Mesenchymal stem cell (in vitro differentiated cells and primary cell): ENCODE measurements at regions not wholly inside any gene's neighbourhood (a gene's known extent, or its start where the extent isn't known, plus 50 kb on each side); places are given as distances from the start of the nearest gene placed in this dataset.

Experiments
- DNase-seq: peaks from one replicate; pipeline ENCODE4 v3.0.0-alpha.2; 2013
- H2AFZ ChIP-seq: one replicate; pipeline ENCODE4 v1.6.1; 2013; ENCODE audit warnings: low read depth, mild to moderate bottlenecking, control low read depth, inconsistent platforms, low read length, moderate library complexity
- H2AK5ac ChIP-seq: 2 replicates; pipeline ENCODE4 v1.6.1; 2013; ENCODE audit warnings: low read length, moderate library complexity, mild to moderate bottlenecking, inconsistent platforms; ENCODE audit not compliant: severe bottlenecking
- H2BK120ac ChIP-seq: one replicate; pipeline ENCODE4 v1.6.1; 2013; ENCODE audit warnings: low read depth, mild to moderate bottlenecking, inconsistent platforms, low read length, moderate library complexity
- H2BK12ac ChIP-seq, 2 experiments: one replicate each; pipeline ENCODE4 v1.6.1; 2013; ENCODE audit warnings: inconsistent platforms in 2 of 2, low read length in 2 of 2, mild to moderate bottlenecking in 2 of 2, moderate library complexity in 2 of 2, control low read depth in 1 of 2
- H2BK15ac ChIP-seq: one replicate; pipeline ENCODE4 v1.6.1; 2013; ENCODE audit warnings: mild to moderate bottlenecking, low read depth, inconsistent platforms; ENCODE audit not compliant: poor library complexity, severe bottlenecking
- H2BK5ac ChIP-seq: 2 replicates; pipeline ENCODE4 v1.6.1; 2013; ENCODE audit warnings: low read depth, mild to moderate bottlenecking, low read length, control low read depth, inconsistent platforms; ENCODE audit not compliant: poor library complexity, severe bottlenecking
- H3K14ac ChIP-seq, 2 experiments: one replicate each; pipeline ENCODE4 v1.6.1; 2013; ENCODE audit warnings: inconsistent platforms in 2 of 2, low read length in 2 of 2, control low read depth in 1 of 2, mild to moderate bottlenecking in 1 of 2, moderate library complexity in 1 of 2
- H3K18ac ChIP-seq, 2 experiments: one replicate each; pipeline ENCODE4 v1.6.1; 2013; ENCODE audit warnings: inconsistent platforms in 2 of 2, low read length in 2 of 2, control low read depth in 1 of 2, low read depth in 1 of 2, mild to moderate bottlenecking in 1 of 2
- H3K23ac ChIP-seq, 2 experiments: one replicate each; pipeline ENCODE4 v1.6.1; 2013; ENCODE audit warnings: inconsistent platforms in 2 of 2, low read length in 2 of 2, mild to moderate bottlenecking in 2 of 2, moderate library complexity in 2 of 2, control low read depth in 1 of 2
- H3K27ac ChIP-seq: 2 replicates; pipeline ENCODE4 v1.5.1; 2013; ENCODE audit warnings: mild to moderate bottlenecking, moderate library complexity, low read length, control low read depth, inconsistent platforms; ENCODE audit not compliant: poor library complexity, severe bottlenecking
- H3K27me3 ChIP-seq, 2 experiments: 2 replicates each; pipeline versions ENCODE4 v1.6.1 to v1.7.0; 2013; ENCODE audit warnings: low read length in 2 of 2, mild to moderate bottlenecking in 2 of 2, moderate library complexity in 2 of 2, control low read depth in 1 of 2, inconsistent platforms in 1 of 2; ENCODE audit not compliant: control insufficient read depth in 1 of 2, insufficient read depth in 1 of 2
- H3K36me3 ChIP-seq, 2 experiments: 2 replicates each; pipeline versions ENCODE4 v1.6.1 to v1.7.0; 2013; ENCODE audit warnings: low read length in 2 of 2, control low read depth in 1 of 2, inconsistent platforms in 1 of 2, low read depth in 1 of 2, mild to moderate bottlenecking in 1 of 2; ENCODE audit not compliant: insufficient read depth in 2 of 2, control insufficient read depth in 1 of 2
- H3K4ac ChIP-seq, 2 experiments: one replicate each; pipeline ENCODE4 v1.6.1; 2013; ENCODE audit warnings: inconsistent platforms in 2 of 2, low read length in 2 of 2, mild to moderate bottlenecking in 2 of 2, moderate library complexity in 2 of 2, control low read depth in 1 of 2, low read depth in 1 of 2
- H3K4me1 ChIP-seq: 2 replicates; pipeline ENCODE4 v1.6.1; 2013; ENCODE audit warnings: low read depth, low read length, control low read depth; ENCODE audit not compliant: control insufficient read depth, insufficient read depth
- H3K4me2 ChIP-seq: 2 replicates; pipeline ENCODE4 v1.6.1; 2013; ENCODE audit warnings: low read length, mild to moderate bottlenecking, inconsistent platforms; ENCODE audit not compliant: poor library complexity, severe bottlenecking
- H3K4me3 ChIP-seq, 2 experiments: 2 replicates each; pipeline versions ENCODE4 v1.5.1 to v1.7.0; 2013; ENCODE audit warnings: low read length in 2 of 2, mild to moderate bottlenecking in 2 of 2, control low read depth in 1 of 2, low read depth in 1 of 2; ENCODE audit not compliant: insufficient read depth in 1 of 2
- H3K79me1 ChIP-seq: replicated peaks from 2 replicates; pipeline ENCODE4 v1.6.1; 2013; ENCODE audit warnings: mild to moderate bottlenecking, control low read depth, low read length, inconsistent platforms; ENCODE audit not compliant: poor library complexity, severe bottlenecking
- H3K9ac ChIP-seq: 2 replicates; pipeline ENCODE4 v1.7.0; 2013; ENCODE audit warnings: mild to moderate bottlenecking, low read length, moderate library complexity
- H3K9me3 ChIP-seq: 2 replicates; pipeline ENCODE4 v1.7.0; 2013; ENCODE audit warnings: mild to moderate bottlenecking, low read length; ENCODE audit not compliant: control insufficient read depth
- H4K8ac ChIP-seq: one replicate; pipeline ENCODE4 v1.6.1; 2013; ENCODE audit warnings: inconsistent platforms, mild to moderate bottlenecking, low read length, moderate library complexity
- H4K91ac ChIP-seq: one replicate; pipeline ENCODE4 v1.6.1; 2013; ENCODE audit warnings: mild to moderate bottlenecking, low read length, inconsistent platforms
- WGBS: methylation state at CpG from one replicate; pipeline ENCODE4 v1.1.7; 2013; ENCODE audit warnings: mixed read lengths; 5-methylcytosine and 5-hydroxymethylcytosine counted together

DNA sequence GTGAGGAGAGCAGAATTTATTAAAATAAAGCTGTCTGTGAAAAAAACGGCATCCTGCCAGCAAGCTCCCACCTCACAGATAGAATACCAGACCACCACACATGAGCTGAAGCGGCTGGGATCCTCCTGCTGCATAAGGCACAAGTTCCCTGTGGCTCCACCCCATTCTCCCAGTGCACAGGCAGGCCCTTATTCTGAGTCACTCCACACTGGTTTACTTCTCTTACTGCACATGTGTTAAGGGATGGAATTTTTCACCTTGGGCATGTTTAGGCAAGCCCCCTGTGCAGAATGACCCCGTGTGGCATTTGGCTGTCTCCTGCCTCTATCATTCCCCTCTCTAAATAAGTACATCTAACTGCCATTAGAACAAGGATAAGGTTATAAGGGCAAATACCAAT is 115.0 kb upstream of the ELAVL2 start:
- no peak overlapping the region for H3K4me2 ChIP-seq

DNA sequence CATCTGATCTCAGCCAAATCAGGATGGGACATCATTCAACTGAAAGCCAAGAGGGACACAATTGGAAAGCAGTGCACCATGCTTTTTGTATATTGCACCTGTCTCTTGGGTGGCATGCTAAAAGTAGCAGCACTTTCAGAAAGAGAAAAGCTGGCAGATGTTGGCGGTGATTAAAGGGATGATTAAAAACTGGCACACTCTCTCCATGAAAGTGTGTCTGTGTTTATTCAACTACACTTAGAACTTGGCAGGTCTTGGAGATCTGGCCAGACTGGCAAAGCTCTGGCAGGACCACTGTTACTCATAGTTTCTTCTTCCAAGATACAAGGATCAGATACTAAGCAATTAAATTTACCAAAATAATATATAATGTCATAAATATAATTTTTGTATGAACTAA is 112.9 kb upstream of the ELAVL2 start:
- no peaks in the 10 kb centered on the region for H3K27me3 ChIP-seq
- no peak overlapping the region for H2BK120ac ChIP-seq
- no peak overlapping the region for H3K23ac ChIP-seq
- no peak for DNase-seq
- no peak overlapping the region for H3K4me3 ChIP-seq
- no peak overlapping the region for H2BK15ac ChIP-seq
- H3K4me2 ChIP-seq = no peak overlapping the region
- no peak overlapping the region for H3K4ac ChIP-seq
- H2AFZ ChIP-seq = no peak overlapping the region
- H3K9me3 ChIP-seq = peaks cover 46% of the 10 kb centered on the region
- no peak overlapping the region for H4K91ac ChIP-seq
- no peak overlapping the region for H2BK12ac ChIP-seq
- H4K8ac ChIP-seq = no peak overlapping the region
- H3K27ac ChIP-seq = no peak overlapping the region
- H3K36me3 ChIP-seq = no peaks in the 10 kb centered on the region
- no peak overlapping the region for H2AK5ac ChIP-seq
- H3K9ac ChIP-seq = no peak overlapping the region
- H3K79me1 ChIP-seq = no peaks in the 10 kb centered on the region
- H3K18ac ChIP-seq = no peak overlapping the region
- WGBS = 87% methylated on average over 1 of the region's 1 CpG
- no peak overlapping the region for H2BK5ac ChIP-seq
- H3K14ac ChIP-seq = no peak overlapping the region
- H3K4me1 ChIP-seq = no peaks in the 10 kb centered on the region

More for the DNA sequence above, 115.0 kb upstream of the ELAVL2 start:
- Histone ChIP-seq H3K14ac (no peak overlapping the region), H4K91ac (no peak overlapping the region), H4K8ac (no peak overlapping the region), H3K4me1 (no peaks in the 10 kb centered on the region), H2AK5ac (no peak overlapping the region), H3K4me3 (no peak overlapping the region), H2BK12ac (no peak overlapping the region), H3K27ac (no peak overlapping the region), H3K9me3 (peaks cover 65% of the 10 kb centered on the region), H3K18ac (no peak overlapping the region), H3K4ac (no peak overlapping the region), H2AFZ (no peak overlapping the region), H3K36me3 (no peaks in the 10 kb centered on the region), H3K9ac (no peak overlapping the region), H3K23ac (no peak overlapping the region), H2BK120ac (no peak overlapping the region), H2BK15ac (no peak overlapping the region), H3K27me3 (no peaks in the 10 kb centered on the region), H3K79me1 (no peaks in the 10 kb centered on the region), H2BK5ac (no peak overlapping the region)
- no peak for DNase-seq
- WGBS = 59% methylated on average over 3 of the region's 3 CpGs

- no CpG with 5 or more reads among the region's 1 CpG for WGBS
- Histone ChIP-seq H2AK5ac (no peak overlapping the region), H4K91ac (no peak overlapping the region)
Measured at GRCh38 chr9:23934291-23934906, 108.4 kb upstream of the ELAVL2 start.

DNA sequence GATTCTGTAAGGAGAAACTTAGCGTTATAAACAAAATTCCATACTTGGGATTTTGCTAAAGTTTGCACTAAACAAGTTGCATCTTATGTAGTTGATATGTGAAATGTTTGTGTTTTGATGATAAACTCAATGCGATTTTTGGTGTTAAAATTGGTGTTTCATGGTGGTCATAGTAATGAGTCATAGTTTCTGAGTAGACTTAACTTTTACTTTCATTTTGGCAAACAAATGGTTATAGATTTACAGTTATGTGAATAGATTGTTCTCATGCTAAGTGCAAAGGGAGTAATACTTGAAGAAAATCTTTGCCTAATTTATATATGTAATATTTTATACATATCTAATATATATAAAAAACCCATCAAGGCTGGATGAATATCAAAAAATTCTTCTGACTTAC is 107.3 kb upstream of the ELAVL2 start:
- no peak overlapping the region for H3K4me2 ChIP-seq
- no peak overlapping the region for H2AK5ac ChIP-seq
- no peak for DNase-seq
- H3K14ac ChIP-seq = no peak overlapping the region
- H2BK15ac ChIP-seq = no peak overlapping the region
- no peak overlapping the region for H2BK12ac ChIP-seq
- no peaks in the 10 kb centered on the region for H3K36me3 ChIP-seq
- H3K4me1 ChIP-seq = no peaks in the 10 kb centered on the region
- no peak overlapping the region for H2BK120ac ChIP-seq
- H3K27me3 ChIP-seq = no peaks in the 10 kb centered on the region
- H3K9ac ChIP-seq = no peak overlapping the region
- H2BK5ac ChIP-seq = no peak overlapping the region
- 93% methylated on average over 2 of the region's 2 CpGs for WGBS
- H4K8ac ChIP-seq = no peak overlapping the region
- H3K79me1 ChIP-seq = no peaks in the 10 kb centered on the region
- H3K23ac ChIP-seq = no peak overlapping the region
- H3K9me3 ChIP-seq = peaks cover 17% of the 10 kb centered on the region
- H3K4me3 ChIP-seq = no peak overlapping the region
- no peak overlapping the region for H3K27ac ChIP-seq
- H4K91ac ChIP-seq = no peak overlapping the region
- H2AFZ ChIP-seq = no peak overlapping the region
- no peak overlapping the region for H3K4ac ChIP-seq
- H3K18ac ChIP-seq = no peak overlapping the region

More at GRCh38 chr9:23934291-23934906, 108.4 kb upstream of the ELAVL2 start:
- Histone ChIP-seq H3K9me3 (peaks cover 21% of the 10 kb centered on the region), H3K4me2 (no peak overlapping the region), H3K27ac (no peak overlapping the region), H2AFZ (no peak overlapping the region), H3K23ac (no peak overlapping the region), H3K9ac (no peak overlapping the region), H3K18ac (no peak overlapping the region), H3K36me3 (no peaks in the 10 kb centered on the region), H3K27me3 (no peaks in the 10 kb centered on the region), H3K14ac (no peak overlapping the region), H3K79me1 (no peaks in the 10 kb centered on the region), H2BK15ac (no peak overlapping the region), H3K4me3 (no peak overlapping the region), H3K4ac (no peak overlapping the region), H2BK5ac (no peak overlapping the region), H3K4me1 (no peaks in the 10 kb centered on the region), H2BK120ac (no peak overlapping the region), H2BK12ac (no peak overlapping the region), H4K8ac (no peak overlapping the region)
- DNase-seq = no peak
